ENCODE measurements at regions not wholly inside any gene's neighbourhood (a gene's known extent, or its start where the extent isn't known, plus 50 kb on each side); places are given as distances from the start of the nearest gene placed in this dataset.
"Not testable (repeated sequence)": the region's sequence is repeated elsewhere in the genome, so short reads cannot be mapped to it uniquely, and the experiment has no call there.

DNA sequence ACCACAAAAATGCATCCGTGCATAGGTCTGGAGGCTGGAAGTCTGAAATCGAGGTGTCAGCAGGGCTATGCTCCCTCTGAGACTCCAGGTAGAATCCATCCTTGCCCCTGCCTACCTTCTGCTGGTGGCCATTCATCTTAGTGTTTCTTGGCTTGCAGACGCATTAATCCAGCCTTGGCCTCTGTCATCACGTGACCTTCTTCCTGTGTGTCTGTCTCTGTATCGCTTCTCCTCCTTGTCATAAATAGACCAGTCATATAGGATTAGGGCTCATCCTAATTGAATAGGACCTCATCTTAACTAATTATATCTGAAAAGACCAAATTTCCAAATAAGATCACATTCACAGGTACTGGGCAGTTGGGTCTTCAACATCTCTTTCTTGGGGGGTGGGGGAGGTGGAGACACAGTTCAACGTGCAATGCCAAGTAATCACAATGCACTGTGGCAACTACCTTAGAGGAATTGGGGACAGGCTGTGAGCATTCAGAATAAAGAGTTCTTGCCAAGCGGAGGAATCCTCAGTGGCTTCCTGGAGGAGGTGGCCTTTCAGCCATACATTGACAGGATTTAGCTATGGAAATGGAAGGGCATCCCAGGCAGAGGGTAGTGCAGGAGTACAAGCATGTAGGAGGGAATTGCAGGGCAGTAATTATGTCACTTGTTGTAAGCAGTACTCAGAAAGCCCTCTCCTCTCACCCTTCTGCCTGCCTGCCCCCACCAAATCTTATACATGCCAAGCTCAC is 96.2 kb upstream of the SYT13 start:
- DNase-seq: no peak

DNA sequence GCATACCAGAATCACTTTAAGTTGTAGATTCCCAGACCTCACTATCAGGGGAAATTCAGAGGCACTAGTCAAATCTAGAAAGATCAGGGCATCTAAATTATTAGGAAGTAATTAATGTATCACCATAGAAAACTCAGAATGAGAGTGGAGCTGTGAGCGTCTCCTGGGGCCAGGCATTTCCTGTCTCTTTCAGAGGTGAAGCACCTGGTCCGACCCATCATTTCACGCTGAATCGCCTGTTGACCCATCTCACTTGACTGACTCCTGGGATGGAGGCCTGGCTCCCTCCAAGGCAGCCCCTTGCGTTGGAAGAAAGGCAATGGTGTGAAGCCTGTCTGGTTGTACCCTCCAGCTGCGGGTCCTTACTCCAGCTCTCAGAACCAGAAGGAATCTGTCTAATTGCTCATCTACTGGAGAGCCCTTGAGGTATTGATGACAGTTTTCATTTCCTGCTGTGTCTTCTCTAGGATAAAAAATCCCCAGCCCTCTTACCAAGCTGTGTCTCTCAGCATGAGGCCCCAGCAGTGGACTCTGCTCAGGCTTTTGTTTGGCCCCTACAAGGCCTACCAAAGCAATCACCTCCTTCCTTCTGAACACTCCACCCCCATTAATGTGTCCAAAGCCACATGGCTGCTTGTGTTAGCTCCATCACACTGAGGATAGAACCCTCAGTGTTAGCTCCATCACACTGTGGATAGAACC is 93.2 kb upstream of the SYT13 start:
- DNase-seq: no peak

DNA sequence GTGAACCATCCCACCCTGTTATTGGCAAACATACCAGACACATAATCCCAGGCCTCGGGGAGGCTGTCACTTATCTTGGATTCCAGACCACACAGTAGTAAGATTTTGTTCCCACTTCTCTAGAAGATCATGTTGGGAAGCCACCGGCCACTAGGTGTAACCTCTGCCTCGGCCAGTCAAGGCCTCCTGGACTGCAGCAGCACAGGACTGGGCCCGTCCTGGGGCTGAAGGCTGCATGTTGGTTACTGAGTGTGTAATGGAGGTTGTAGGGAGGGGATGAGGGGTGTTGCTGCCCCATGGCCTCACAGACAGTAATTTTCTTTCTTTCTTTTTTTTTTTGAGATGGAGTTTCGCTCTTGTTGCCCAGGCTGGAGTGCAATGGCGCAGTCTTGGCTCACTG is 92.4 kb upstream of the SYT13 start:
- no peak for DNase-seq

DNA sequence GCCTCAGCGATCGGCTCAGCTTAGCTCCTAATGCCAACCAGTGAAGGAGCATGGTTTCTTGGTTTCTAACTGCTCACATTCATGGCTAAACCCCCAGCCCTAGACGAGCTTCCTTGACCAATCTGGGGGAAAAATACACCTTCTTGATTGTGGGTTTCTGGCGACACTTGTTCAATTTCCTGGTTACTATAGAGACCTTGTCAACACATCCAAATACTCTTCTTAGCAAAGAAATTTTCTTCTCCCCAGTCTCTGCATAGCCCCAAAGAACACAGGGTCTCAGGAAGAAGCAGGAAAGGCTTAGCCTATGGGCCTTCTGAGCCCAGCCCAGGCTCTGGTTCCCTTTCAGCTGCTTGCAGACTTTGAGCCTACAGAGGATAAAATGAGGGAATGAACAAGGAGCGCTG is 88.5 kb upstream of the SYT13 start:
- DNase-seq: no peak

DNA sequence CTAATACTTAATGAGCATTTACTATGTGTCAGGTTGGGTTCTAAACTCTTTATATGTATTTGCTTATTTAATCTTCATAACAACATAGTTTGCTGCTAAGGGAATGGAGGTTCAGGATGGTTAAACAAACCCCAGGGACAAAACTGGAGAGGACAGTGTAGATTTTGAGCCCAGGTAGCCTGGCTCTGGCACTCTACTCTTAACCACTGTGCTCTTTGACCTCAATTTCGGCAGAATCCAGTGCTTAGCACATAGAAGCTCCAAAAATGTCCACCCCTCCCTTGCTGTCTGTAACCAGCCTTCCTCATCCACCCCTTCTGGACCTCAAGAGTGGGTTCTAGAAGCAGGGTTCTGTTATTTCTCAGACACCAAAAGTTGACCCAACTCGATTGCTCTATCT is 88.0 kb upstream of the SYT13 start:
- DNase-seq: no peak

DNA sequence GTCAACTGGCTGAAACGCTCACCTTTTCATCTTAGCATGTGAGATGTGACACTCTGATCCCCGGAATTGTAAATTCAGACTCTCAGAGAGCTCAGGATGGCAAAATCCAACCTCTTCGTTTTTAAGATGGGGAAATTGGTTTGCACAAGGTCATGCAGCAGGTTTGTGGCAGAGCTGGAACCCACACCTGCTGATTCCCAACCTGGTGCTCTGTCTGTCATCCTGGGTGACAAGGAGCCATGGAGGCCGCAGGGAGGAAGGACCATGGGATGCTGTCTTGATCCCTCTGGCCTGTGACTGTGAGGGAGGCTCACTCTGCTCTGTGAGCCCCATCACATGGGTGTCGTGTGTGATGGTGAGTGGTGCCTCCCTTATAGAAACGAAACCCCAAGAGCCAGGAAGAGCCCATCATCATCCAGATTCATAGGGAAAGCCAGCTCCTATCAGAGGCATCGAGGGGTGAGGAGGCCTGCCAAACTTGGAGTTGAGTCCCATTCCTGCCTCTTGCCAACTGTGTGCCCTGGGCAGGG is 87.4 kb upstream of the SYT13 start:
- no peak for DNase-seq

DNA sequence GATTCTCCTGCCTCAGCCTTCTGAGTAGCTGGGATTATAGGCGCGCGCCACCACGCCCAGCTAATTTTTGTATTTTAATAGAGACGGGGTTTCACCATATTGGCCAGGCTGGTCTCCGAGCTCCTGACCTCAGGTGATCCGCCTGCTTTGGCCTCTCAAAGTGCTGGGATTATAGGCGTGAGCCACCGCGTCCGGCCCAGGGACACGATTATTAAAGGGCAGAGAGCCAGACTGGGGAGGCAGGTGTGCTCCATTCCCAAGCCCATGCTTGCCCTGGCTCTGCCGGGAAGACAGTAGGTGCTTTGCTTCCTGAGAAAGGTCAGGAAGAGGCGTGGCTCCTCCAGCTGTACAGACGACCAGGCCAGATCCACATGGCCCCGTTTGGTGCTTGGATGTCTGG is 86.3 kb upstream of the SYT13 start:
- DNase-seq: not testable (repeated sequence)

DNA sequence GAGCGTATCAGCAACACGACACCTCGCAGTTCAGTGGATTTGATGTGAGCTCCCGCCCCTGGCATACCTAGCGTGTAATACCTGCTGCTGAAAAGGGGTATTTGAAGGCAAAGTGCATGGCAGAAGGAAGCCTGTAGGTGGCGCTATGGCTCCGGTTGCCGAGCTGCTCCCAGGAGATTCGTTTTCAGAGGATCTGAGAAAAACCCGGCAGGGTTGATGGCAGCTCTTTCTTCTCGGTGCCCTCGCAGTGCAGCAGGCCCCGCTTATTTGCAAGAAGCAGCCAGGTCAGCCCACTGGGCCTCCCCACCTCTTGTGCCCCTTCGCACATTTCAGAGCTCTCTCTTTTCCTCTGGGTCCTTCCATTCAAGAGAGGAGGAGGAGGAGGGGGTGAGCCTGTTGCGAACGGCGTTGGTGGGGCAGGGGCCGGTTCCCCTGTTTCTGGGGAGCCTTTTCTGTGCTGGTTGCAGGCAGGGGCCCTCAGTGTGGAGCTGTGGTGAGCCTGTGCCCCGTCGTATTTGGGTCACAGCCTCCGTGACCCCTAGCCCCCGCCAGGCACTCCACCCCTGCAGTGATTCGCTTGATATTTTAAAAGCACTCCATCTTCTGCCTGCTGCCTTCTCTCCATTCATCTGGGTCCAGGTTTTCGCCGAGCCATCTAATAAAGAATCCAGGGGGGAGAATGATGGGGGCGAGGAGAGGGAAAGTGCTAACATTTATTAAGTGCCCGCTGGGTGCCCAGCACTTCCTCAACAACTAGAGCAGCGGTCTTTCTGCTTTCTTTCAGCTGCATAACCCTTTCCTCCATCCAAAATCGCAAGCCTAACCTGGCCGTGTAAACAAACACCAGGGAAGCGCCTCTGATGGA is 85.3 kb upstream of the SYT13 start:
- DNase-seq: peak; percentile 35 to 57

DNA sequence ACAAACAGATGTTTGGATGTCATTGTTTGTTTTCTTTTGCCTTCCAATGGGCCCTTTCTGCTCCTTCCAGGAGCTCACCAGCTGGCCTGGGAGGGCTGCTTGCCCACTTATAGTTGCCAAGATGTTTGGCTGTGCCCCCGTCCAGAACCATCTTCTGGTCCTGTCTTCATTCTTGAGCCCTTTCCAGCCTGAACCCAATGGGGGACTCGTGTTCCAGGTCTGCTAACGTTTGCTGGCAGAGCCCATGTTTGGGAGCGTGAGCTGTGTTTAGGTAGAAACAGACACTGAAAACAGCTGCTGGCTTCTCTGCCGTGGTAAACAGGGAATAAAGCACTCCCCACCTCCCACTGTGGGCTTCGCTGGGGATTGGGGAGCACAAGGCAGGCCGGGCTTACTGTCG is 83.2 kb upstream of the SYT13 start:
- no peak for DNase-seq

DNA sequence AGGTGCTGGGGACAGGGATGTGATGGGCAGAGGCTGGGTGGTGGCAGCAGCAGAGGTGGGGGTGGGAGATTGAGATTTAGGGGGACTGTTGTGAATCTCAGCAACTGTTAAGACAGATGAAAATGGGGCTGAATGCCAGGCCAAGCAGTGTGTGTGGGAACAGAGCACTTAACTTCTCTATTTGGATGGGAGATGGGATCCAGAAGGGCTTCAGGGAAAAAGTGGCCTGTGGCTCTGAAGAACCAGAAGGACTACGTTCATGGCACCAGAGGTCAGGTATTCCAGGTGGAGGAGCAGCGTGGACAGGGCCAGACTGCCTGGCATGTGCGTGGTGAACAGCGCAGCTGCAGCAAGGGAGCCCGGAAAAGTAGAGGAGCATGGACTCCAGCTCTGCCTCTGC is 82.6 kb upstream of the SYT13 start:
- no peak for DNase-seq

DNA sequence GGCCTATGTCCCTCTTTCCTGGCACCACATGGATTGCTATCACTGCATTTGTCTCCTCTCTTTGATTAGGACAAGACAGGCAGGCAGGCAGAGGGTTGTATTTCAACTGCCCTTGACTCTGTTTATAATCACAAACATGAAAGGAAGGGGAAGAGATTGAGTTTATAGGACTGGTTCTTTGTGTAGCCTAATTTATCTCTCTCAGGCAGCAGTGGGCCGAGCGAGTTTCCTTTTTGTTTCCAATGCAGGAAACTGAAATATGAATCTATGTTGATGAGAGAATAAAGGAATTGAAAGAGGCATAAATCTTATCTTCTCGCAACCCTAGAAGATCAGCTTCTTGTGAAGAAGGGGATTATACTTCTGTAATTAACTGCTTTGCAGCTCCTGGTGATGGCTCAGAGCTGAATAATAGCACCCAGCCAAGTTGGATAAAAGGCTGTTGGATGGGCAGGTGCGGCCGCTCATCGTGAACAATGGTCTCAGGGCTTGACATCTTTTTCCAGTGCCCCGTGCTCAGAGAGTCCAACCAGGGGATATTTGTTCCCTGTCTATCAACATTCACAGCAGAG is 80.6 kb upstream of the SYT13 start:
- no peak for DNase-seq

DNA sequence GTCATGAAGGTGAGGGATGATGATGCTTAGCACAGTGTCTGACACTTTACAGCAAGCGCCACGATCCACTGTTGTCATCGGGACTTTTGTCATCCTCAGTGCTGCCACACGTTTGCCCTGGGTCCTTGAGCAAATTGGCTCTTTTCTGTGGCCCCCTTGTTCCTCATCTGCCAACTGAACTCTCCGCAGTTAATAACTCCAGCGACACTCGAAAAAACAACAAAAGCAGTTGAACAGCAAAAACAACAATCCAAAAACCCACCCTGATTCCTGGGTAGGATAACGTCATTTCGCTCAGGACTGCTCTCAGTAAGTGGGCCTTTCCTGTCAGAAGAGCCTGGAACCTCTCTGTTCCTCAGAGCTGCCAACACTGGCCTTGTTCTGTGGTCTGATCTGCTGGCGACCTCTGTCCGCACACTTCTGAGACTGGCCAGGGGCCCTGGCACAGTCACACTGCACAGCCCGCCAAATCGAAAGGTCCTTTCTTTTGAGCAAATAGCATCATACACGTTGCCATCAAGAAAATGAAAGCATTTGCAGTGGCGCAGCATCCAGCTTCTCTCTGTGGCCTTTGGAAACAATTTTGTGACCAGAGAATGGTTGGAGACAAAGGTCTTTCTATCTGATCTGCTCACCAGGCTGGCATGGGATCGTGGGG is 79.9 kb upstream of the SYT13 start:
- no peak for DNase-seq

DNA sequence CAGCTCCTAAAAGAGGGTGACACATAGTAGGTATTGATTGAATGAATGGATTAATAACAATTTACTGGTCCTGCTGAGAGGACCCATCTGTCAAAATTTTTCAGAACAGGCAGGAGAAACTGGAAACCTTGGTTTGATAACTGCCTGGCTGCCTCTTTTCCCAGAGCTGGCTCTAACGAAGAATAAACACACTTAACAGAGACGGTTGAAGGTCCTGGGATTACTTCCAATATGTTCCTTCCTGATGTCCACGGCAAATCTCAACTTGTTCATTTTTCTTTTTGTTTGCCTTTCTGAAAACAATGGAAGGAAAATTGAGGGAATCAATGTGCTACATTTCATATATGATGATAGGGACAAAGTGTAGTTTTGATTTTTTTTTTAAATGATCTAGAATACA is 76.5 kb upstream of the SYT13 start:
- no peak for DNase-seq

DNA sequence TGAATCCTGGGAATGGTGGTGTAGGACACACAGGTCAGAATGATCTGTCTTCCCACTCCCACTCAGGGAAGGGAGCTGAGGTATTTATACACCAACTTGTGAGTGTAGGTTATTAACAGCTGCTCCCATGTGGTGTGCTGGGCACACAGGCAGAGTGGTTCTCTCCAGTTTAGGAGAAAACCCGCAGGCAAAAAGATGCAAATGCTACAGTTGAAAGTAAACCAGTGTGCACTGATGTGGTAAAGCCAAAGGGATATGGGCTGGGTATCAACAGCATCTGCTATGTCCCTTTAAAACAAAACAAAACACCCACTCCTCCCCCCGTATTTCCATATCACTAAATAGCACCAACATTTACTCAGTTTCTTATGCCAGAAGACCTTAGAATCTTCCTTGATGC is 75.4 kb upstream of the SYT13 start:
- DNase-seq: no peak

DNA sequence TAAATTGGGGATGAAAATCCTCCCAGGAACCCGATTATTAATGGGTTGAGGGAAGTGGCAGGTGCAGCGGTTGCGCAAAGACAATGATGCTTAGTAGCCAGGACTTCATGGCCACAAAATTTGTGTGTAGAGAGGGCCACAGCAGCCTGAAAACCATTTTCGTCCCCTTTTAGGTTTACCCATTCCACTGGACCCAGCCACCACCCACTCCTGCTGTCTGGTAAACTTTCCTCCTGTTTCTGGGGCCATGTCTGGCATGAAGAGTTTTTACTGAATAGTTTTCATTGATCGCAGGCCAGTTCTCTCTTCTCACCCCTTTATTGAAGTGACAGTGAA is 69.5 kb upstream of the SYT13 start:
- DNase-seq: no peak

DNA sequence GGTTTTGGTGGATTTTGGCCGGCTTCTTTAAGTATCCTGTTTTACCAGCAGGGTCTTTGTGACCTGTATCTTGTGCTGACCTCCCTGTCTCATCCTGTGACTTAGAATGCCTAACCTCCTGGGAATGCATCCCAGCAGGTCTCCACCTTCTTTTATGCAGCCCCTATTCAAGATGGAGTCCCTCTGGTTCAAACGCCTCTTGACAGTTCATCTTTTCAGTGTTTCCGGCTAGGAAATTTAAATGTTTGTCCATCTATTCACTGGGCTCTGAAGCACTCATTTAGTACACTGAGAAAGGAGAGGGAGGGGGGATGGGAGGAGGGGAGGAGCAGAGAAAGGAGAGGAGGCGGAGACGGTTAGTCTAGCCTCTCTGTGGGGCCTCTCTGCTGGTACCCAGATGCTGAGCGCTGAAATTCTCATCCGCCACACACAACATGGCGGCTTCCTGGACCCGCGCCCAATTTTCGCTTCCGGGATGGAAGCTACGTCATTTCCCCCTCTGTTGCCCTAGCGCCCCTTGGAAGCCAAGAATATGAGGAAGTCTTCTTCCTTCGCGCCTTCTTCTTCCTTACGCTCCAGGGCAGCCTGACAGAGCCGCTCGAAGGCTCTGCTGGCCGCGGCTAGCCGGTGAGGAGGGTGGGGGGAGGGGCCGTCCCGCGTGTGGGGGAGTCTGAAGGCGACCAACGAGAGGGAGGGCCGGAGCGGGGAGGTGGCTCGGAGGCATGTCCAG is 69.0 kb upstream of the SYT13 start:
- no peak for DNase-seq

DNA sequence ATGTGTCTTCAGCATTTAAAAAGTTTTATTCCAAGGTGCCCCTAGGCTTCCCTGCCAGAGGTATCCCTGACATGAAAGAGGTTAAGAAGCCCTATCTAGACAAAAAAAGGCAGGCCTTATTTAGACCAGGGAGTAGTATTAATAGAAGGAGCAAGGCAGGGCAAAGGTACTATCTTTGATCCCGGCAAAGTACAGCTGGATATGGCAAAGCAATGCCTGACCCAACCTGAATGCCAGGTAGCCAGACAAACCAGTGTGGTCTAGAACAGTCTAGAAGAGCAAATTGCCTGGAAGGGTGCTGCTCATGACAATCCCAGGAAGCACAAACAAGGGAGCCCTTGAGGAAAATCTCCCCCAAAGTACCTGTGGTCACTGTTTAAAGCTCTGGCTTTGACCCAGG is 62.6 kb upstream of the SYT13 start:
- no peak for DNase-seq

DNA sequence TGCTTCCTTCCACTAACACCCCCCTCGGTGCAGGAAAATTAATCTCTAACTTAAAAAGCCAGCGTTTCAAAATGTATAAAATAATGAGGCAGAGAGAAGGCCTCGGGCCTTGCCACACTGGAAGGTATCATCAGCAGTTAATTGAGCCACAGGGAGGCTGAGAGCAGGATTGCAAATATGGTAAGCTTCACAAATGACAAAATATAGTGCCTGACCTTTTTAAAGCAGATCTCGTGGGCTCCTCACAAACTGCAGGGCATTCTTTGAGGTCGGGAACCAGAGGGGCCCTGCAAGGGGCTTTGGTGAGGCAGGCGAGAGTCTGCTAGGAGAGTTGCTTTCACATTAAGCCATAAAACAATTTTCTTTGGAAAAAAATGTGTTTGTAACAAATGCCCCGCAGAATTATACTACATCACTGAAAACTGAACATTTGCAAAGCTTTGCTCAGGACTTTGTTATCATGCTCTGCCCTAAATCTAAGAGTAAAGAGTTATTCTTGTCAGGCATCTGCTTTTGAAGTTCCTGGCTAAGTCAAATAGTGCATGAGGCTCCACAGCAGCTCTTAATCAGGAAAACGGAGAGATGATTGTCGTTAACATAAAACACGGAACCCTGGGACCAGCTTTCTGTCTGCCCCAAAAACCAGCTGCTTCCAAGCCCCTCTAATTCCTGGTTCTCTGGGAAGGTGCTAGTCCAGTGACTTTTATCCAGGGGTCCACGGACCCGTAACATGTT is 61.4 kb upstream of the SYT13 start:
- no peak for DNase-seq

DNA sequence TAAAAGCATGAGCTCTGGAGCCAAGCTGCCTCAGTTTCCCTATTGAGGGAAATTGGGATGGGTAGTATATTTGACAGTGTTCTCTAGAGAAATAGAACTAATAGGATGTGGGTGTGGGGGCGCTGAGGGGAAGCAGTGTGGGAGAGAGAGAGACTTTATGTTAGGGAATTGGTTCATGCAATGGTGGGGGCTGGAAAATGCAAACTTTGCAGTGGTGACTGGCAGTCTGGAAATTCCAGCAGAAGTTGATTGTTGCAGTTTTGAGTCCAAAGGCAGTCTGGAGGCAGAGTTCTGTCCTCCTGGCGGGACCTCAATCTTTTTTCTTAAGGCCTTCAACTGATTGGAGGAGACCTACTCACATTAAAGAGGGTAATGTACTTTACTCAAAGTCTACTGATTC is 59.4 kb upstream of the SYT13 start:
- no peak for DNase-seq

DNA sequence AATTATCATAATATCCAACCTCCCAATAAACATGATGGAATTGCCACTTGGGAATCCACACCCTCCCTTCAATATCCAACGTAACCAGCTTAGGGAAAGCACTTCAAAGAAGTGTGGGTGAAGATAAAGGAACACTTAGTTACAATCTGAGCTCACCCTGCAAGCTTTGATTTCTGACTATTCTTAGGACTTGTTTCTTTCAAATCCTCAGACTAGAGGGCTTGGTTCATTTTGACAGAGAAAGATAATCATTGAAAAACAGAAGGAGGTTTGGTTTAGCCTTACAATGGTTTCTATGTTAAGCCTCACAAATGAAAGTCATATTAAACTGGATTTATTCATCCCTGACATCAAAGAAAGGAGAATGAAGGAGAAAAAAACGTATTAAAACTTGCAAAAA is 57.9 kb upstream of the SYT13 start:
- DNase-seq: no peak

DNA sequence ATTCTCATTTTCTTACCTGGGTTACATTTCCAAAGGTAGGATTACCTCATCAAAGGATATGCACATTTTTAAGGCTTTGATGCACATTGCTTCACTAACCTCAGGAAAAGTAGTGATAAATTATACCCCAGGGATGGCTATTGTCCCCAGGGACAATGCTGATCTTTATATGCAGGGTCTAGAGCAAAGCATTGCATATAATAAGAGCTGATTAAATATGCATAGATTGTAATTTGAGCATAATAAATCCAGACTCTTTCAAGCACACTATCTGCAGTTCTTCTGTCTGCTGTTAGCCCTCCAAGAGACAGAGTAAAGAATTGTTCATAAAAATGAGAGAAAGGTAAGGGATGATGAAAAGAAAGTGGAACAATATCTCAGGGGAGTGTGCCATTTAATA is 57.3 kb upstream of the SYT13 start:
- no peak for DNase-seq

Measured in AML-193 (cell line).